ENCODE measurements at regions not wholly inside any gene's neighbourhood (a gene's known extent, or its start where the extent isn't known, plus 50 kb on each side); places are given as distances from the start of the nearest gene placed in this dataset.

DNA sequence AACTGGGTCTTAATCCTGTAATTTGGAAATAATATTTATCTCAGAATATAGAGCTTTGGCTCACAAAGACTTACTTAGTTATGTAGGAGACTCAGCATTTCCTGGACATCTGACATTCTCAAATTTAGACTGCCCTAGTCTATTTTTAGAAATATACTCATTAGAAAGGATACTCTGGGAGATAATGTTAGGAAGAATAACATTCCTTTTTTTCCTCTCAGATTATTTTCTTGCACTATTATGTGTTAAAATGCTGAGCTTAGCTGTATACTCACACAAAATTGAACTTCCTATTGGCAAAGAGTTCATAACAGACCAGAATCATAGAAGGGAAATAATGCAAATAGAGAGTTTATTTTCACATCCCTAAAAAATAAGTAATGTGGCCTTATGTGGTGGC, 1424.9 kb upstream of the PCDH7 start:
- 0 out of 2 replicates have a peak, but pooled peaks have one; percentile 11 for TF ChIP-seq MEF2A (IDR thresholded peaks at IDR 0.05; ENCODE audit: borderline replicate concordance, low read depth)
- no peak for TF ChIP-seq FOXM1 (IDR thresholded peaks at IDR 0.05; ENCODE audit: low read depth)
- H3K27ac ChIP-seq (ENCODE audit: low read depth in 2 of 2, low read length in 1 of 2) = no peak overlapping the region
- ChIA-PET POLR2A (no interaction called here), CTCF (no interaction called here)
- no peaks in the 10 kb centered on the region for H3K27me3 ChIP-seq (ENCODE audit: insufficient read depth)
- H3K4me2 ChIP-seq = no peak overlapping the region
- H4K20me1 ChIP-seq (ENCODE audit: insufficient read depth) = no peaks in the 10 kb centered on the region
- H3K4me1 ChIP-seq (ENCODE audit: control insufficient read depth in 1 of 2, insufficient read depth in 2 of 2, low read depth in 1 of 2, low read length in 1 of 2) = no peaks in the 10 kb centered on the region
- H3K79me2 ChIP-seq (ENCODE audit: insufficient read depth) = no peaks in the 10 kb centered on the region
- H3F3A ChIP-seq (replicated peaks; ENCODE audit: insufficient read depth) = no peaks in the 10 kb centered on the region
- H3K9me2 ChIP-seq = no peaks in the 10 kb centered on the region
- H3K9ac ChIP-seq = no peak overlapping the region
- no peaks in the 10 kb centered on the region for H3K9me3 ChIP-seq
- DNase-seq = no peak
- no peak overlapping the region for H3K4me3 ChIP-seq (ENCODE audit: low read depth in 2 of 2, low read length in 1 of 2)
- no peaks in the 10 kb centered on the region for H3K36me3 ChIP-seq (replicated peaks in 1 of 2; ENCODE audit: control insufficient read depth in 1 of 2, insufficient read depth in 2 of 2, low read length in 1 of 2)
- peak overlapping the region; percentile 6; the same call in 1 of the 2 replicates for H2AFZ ChIP-seq (ENCODE audit: low read depth)

DNA sequence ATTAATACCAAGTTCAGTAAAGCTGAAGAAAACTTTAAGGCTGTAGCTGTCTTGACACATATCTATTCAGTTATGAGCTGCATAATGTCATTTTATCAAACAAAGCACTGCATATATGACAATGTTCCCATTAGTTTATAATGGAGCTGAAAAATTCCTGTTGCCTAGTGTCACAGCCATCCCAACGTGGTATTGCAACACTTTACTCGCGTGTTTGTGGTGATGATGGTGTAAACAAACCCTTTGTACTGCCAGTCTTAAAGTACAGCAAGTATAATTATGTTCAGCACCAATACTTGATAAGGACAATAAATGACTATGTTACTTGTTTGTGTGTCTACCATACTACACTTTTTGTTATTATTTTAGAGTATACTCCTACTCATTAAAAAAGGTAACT, 1415.6 kb upstream of the PCDH7 start:
- H4K20me1 ChIP-seq (ENCODE audit: insufficient read depth) = no peaks in the 10 kb centered on the region
- no peaks in the 10 kb centered on the region for H3K27me3 ChIP-seq (ENCODE audit: insufficient read depth)
- H3K4me2 ChIP-seq = no peak overlapping the region
- H3K9me2 ChIP-seq = no peaks in the 10 kb centered on the region
- H3K9ac ChIP-seq = no peak overlapping the region
- H3K27ac ChIP-seq (ENCODE audit: low read depth in 2 of 2, low read length in 1 of 2) = no peak overlapping the region
- H3K4me1 ChIP-seq (ENCODE audit: control insufficient read depth in 1 of 2, insufficient read depth in 2 of 2, low read depth in 1 of 2, low read length in 1 of 2) = peaks cover 0 to 17% of the 10 kb centered on the region in 2 experiments; a peak in 1 of 4 replicates
- H3K36me3 ChIP-seq (replicated peaks in 1 of 2; ENCODE audit: control insufficient read depth in 1 of 2, insufficient read depth in 2 of 2, low read length in 1 of 2) = no peaks in the 10 kb centered on the region
- no peak for DNase-seq
- no peaks in the 10 kb centered on the region for H3K9me3 ChIP-seq
- TF ChIP-seq MEF2A (IDR thresholded peaks at IDR 0.05; ENCODE audit: borderline replicate concordance, low read depth) (no peak), GATA2 (CRISPR knock-in tag; IDR thresholded peaks at IDR 0.05) (no peak), FOXM1 (IDR thresholded peaks at IDR 0.05; ENCODE audit: low read depth) (no peak), FOSL2 (IDR thresholded peaks at IDR 0.05; ENCODE audit: borderline replicate concordance, low read depth) (no peak), RFX5 (IDR thresholded peaks at IDR 0.05; ENCODE audit: low read length) (no peak), TEAD4 (IDR thresholded peaks at IDR 0.05; ENCODE audit: borderline replicate concordance, insufficient read depth) (no peak), RXRA (IDR thresholded peaks at IDR 0.05; ENCODE audit: borderline replicate concordance, low read depth) (no peak), NFIC (IDR thresholded peaks at IDR 0.05; ENCODE audit: borderline replicate concordance) (no peak), POLR2AphosphoS5 (IDR thresholded peaks at IDR 0.05; ENCODE audit: low read depth, low read length) (no peak), TCF12 (IDR thresholded peaks at IDR 0.05) (no peak), EP300 (IDR thresholded peaks at IDR 0.05; ENCODE audit: borderline replicate concordance in 1 of 2, low read depth in 1 of 2, low read length in 1 of 2) (no peak)
- TF ChIP-seq, protein P1, sequence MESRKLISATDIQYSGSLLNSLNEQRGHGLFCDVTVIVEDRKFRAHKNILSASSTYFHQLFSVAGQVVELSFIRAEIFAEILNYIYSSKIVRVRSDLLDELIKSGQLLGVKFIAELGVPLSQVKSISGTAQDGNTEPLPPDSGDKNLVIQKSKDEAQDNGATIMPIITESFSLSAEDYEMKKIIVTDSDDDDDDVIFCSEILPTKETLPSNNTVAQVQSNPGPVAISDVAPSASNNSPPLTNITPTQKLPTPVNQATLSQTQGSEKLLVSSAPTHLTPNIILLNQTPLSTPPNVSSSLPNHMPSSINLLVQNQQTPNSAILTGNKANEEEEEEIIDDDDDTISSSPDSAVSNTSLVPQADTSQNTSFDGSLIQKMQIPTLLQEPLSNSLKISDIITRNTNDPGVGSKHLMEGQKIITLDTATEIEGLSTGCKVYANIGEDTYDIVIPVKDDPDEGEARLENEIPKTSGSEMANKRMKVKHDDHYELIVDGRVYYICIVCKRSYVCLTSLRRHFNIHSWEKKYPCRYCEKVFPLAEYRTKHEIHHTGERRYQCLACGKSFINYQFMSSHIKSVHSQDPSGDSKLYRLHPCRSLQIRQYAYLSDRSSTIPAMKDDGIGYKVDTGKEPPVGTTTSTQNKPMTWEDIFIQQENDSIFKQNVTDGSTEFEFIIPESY (IDR thresholded peaks at IDR 0.05; ENCODE audit: borderline replicate concordance, low read depth) = no peak
- TF ChIP-seq, protein P2, sequence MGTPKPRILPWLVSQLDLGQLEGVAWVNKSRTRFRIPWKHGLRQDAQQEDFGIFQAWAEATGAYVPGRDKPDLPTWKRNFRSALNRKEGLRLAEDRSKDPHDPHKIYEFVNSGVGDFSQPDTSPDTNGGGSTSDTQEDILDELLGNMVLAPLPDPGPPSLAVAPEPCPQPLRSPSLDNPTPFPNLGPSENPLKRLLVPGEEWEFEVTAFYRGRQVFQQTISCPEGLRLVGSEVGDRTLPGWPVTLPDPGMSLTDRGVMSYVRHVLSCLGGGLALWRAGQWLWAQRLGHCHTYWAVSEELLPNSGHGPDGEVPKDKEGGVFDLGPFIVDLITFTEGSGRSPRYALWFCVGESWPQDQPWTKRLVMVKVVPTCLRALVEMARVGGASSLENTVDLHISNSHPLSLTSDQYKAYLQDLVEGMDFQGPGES (IDR thresholded peaks at IDR 0.05; ENCODE audit: low read depth, low read length) = no peak
- TF ChIP-seq, protein P3, sequence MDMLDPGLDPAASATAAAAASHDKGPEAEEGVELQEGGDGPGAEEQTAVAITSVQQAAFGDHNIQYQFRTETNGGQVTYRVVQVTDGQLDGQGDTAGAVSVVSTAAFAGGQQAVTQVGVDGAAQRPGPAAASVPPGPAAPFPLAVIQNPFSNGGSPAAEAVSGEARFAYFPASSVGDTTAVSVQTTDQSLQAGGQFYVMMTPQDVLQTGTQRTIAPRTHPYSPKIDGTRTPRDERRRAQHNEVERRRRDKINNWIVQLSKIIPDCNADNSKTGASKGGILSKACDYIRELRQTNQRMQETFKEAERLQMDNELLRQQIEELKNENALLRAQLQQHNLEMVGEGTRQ (IDR thresholded peaks at IDR 0.05; ENCODE audit: borderline replicate concordance, low read depth, low read length) = no peak
- TF ChIP-seq, protein P4, sequence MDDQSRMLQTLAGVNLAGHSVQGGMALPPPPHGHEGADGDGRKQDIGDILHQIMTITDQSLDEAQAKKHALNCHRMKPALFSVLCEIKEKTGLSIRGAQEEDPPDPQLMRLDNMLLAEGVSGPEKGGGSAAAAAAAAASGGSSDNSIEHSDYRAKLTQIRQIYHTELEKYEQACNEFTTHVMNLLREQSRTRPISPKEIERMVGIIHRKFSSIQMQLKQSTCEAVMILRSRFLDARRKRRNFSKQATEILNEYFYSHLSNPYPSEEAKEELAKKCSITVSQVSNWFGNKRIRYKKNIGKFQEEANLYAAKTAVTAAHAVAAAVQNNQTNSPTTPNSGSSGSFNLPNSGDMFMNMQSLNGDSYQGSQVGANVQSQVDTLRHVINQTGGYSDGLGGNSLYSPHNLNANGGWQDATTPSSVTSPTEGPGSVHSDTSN (IDR thresholded peaks at IDR 0.05) = no peak
- TF ChIP-seq, protein P5, sequence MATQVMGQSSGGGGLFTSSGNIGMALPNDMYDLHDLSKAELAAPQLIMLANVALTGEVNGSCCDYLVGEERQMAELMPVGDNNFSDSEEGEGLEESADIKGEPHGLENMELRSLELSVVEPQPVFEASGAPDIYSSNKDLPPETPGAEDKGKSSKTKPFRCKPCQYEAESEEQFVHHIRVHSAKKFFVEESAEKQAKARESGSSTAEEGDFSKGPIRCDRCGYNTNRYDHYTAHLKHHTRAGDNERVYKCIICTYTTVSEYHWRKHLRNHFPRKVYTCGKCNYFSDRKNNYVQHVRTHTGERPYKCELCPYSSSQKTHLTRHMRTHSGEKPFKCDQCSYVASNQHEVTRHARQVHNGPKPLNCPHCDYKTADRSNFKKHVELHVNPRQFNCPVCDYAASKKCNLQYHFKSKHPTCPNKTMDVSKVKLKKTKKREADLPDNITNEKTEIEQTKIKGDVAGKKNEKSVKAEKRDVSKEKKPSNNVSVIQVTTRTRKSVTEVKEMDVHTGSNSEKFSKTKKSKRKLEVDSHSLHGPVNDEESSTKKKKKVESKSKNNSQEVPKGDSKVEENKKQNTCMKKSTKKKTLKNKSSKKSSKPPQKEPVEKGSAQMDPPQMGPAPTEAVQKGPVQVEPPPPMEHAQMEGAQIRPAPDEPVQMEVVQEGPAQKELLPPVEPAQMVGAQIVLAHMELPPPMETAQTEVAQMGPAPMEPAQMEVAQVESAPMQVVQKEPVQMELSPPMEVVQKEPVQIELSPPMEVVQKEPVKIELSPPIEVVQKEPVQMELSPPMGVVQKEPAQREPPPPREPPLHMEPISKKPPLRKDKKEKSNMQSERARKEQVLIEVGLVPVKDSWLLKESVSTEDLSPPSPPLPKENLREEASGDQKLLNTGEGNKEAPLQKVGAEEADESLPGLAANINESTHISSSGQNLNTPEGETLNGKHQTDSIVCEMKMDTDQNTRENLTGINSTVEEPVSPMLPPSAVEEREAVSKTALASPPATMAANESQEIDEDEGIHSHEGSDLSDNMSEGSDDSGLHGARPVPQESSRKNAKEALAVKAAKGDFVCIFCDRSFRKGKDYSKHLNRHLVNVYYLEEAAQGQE (IDR thresholded peaks at IDR 0.05; ENCODE audit: low read depth, low read length) = no peak
- H3F3A ChIP-seq (replicated peaks; ENCODE audit: insufficient read depth) = peaks cover 18% of the 10 kb centered on the region
- ChIA-PET CTCF (no interaction called here), POLR2A (no interaction called here)
- H3K79me2 ChIP-seq (ENCODE audit: insufficient read depth) = no peaks in the 10 kb centered on the region
- no peak overlapping the region for H3K4me3 ChIP-seq (ENCODE audit: low read depth in 2 of 2, low read length in 1 of 2)
- WGBS (ENCODE audit: low lambda C conversion rate) = 53% methylated on average over 3 of the region's 3 CpGs
- no peak overlapping the region for H2AFZ ChIP-seq (ENCODE audit: low read depth)

Data from SK-N-SH (cell line).